HCT116 (cell line): ENCODE measurements at regions not wholly inside any gene's neighbourhood (a gene's known extent, or its start where the extent isn't known, plus 50 kb on each side); places are given as distances from the start of the nearest gene placed in this dataset.
A peak's percentile ranks its signal among the peaks of the same experiment; 100 is the strongest.

ENCODE experiments used
- ATAC-seq: fragments of 200-7000 bp; cut with Tn5 transposase; 2 replicates; pipeline ENCODE4 v1.9.1; 2020; ENCODE audit warnings: mild to moderate bottlenecking, moderate library complexity
- BruUV-seq: library from RNA; stranded (reverse); fragments of 400-500 nt; replicated peaks from 2 replicates; lab custom pipeline; 2021; lab: Mats Ljungman, UMichigan
- CTCF ChIA-PET: fragments of 300-600 bp; sonication (Branson Sonifier 250); formaldehyde crosslinking; loops from one replicate; lab custom pipeline; 2021; ENCODE audit warnings: antibody characterized with exemption; lab: Charles Lee
- POLR2A ChIA-PET: fragments of 300-600, 350-600 bp; sonication (Branson Sonifier 250); formaldehyde crosslinking; loops from one replicate; lab custom pipeline; 2021; ENCODE audit warnings: antibody characterized with exemption; lab: Charles Lee
- RAD21 ChIA-PET, 2 experiments: fragments of 300-600 bp; sonication (Branson Sonifier 250); formaldehyde crosslinking; loops; one replicate each; lab custom pipeline; 2023; ENCODE audit warnings: low total read pairs in 2 of 2; ENCODE audit not compliant: uncharacterized antibody in 2 of 2, unreplicated experiment in 2 of 2, low non-redundant PET in 1 of 2; lab: Charles Lee
- DNase-seq: peaks from one replicate; pipeline ENCODE4 v3.0.0-alpha.2; 2010; ENCODE audit warnings: low read depth, low spot score
- H2AFZ ChIP-seq: fragments of 200-600 bp; shearing (Covaris generic), sonication (generic); 2 replicates; pipeline ENCODE4 v1.6.1; 2017; ENCODE audit warnings: low read depth, mixed run types, mixed read lengths, antibody characterized with exemption, low read length; ENCODE audit not compliant: poor library complexity, severe bottlenecking
- H3K27ac ChIP-seq: 2 replicates; pipeline ENCODE4 v1.5.1; 2012; ENCODE audit warnings: low read depth, low read length
- H3K27me3 ChIP-seq: fragments of 200-600 bp; sonication (generic); 2 replicates; pipeline ENCODE4 v1.6.1; 2016; ENCODE audit warnings: mixed run types, low read length, mixed read lengths; ENCODE audit not compliant: insufficient read depth
- H3K36me3 ChIP-seq, 2 experiments: fragments of 200-500 bp in 1 of 2; fragments of 200-600 bp in 1 of 2; sonication (Bioruptor generic) in 1 of 2; sonication (generic) in 1 of 2; 2 replicates each; pipeline versions ENCODE4 v1.5.1 to v1.6.1; 2014 to 2016; ENCODE audit warnings: low read length in 2 of 2, inconsistent platforms in 1 of 2, mixed read lengths in 1 of 2, mixed run types in 1 of 2; ENCODE audit not compliant: insufficient read depth in 2 of 2, control insufficient read depth in 1 of 2
- H3K4me1 ChIP-seq, 2 experiments: fragments of 200-600 bp in 1 of 2; sonication (generic) in 1 of 2; 2 replicates each; pipeline versions ENCODE4 v1.5.1 to v1.6.1; 2012 to 2017; ENCODE audit warnings: low read length in 2 of 2, inconsistent platforms in 1 of 2, mild to moderate bottlenecking in 1 of 2, mixed read lengths in 1 of 2, mixed run types in 1 of 2, moderate library complexity in 1 of 2; ENCODE audit not compliant: insufficient read depth in 2 of 2, control insufficient read depth in 1 of 2
- H3K4me2 ChIP-seq: fragments of 200-600 bp; sonication (generic); 2 replicates; pipeline ENCODE4 v1.6.1; 2017; ENCODE audit warnings: mixed run types, low read length, mixed read lengths
- H3K4me3 ChIP-seq, 2 experiments: fragments of 200-600 bp in 1 of 2; sonication (generic) in 1 of 2; replicated peaks in 1 of 2; 2 replicates each; pipeline ENCODE4 v1.5.1; 2011 to 2016; ENCODE audit warnings: low read length in 2 of 2, control low read depth in 1 of 2, low read depth in 1 of 2, mild to moderate bottlenecking in 1 of 2, mixed read lengths in 1 of 2, mixed run types in 1 of 2
- H3K79me2 ChIP-seq: fragments of 200-600 bp; sonication (generic); 2 replicates; pipeline ENCODE4 v1.6.1; 2017; ENCODE audit warnings: mild to moderate bottlenecking, mixed run types, low read length, moderate library complexity, mixed read lengths; ENCODE audit not compliant: insufficient read depth
- H3K9ac ChIP-seq: fragments of 200-600 bp; sonication (generic); 2 replicates; pipeline ENCODE4 v1.6.1; 2016; ENCODE audit warnings: low read length, mixed read lengths
- H3K9me2 ChIP-seq: fragments of 200-600 bp; sonication (generic), shearing (Covaris generic); 2 replicates; pipeline ENCODE4 v1.6.1; 2017; ENCODE audit warnings: mixed run types, mild to moderate bottlenecking, moderate library complexity; ENCODE audit not compliant: insufficient read depth
- H3K9me3 ChIP-seq, 2 experiments: fragments of 200-500 bp in 1 of 2; fragments of 200-600 bp in 1 of 2; sonication (Bioruptor generic) in 1 of 2; sonication (generic) in 1 of 2; 2 replicates each; pipeline ENCODE4 v1.6.1; 2014 to 2017; ENCODE audit warnings: low read length in 2 of 2, mixed read lengths in 2 of 2, inconsistent platforms in 1 of 2, low read depth in 1 of 2, mild to moderate bottlenecking in 1 of 2, mixed run types in 1 of 2, moderate library complexity in 1 of 2; ENCODE audit not compliant: control insufficient read depth in 1 of 2, insufficient read depth in 1 of 2
- H4K20me1 ChIP-seq: fragments of 200-600 bp; sonication (generic), shearing (Covaris generic); 2 replicates; pipeline ENCODE4 v1.6.1; 2017; ENCODE audit warnings: mixed run types, mild to moderate bottlenecking, moderate library complexity; ENCODE audit not compliant: insufficient read depth
- ATF3 ChIP-seq: IDR thresholded peaks from 2 replicates; pipeline ENCODE4 v1.6.1; 2012
- CBX3 ChIP-seq: IDR thresholded peaks from 2 replicates; pipeline ENCODE4 v1.6.1; 2012; ENCODE audit warnings: low read depth
- CEBPB ChIP-seq: IDR thresholded peaks from 2 replicates; pipeline ENCODE4 v1.6.1; 2012; ENCODE audit warnings: low read depth
- ELF1 ChIP-seq: IDR thresholded peaks from 2 replicates; pipeline ENCODE4 v1.6.1; 2012; ENCODE audit warnings: low read depth, borderline replicate concordance
- FOSL1 ChIP-seq: IDR thresholded peaks from 2 replicates; pipeline ENCODE4 v1.6.1; 2012; ENCODE audit warnings: low read depth
- JUND ChIP-seq: IDR thresholded peaks from 2 replicates; pipeline ENCODE4 v1.6.1; 2012
- POLR2A ChIP-seq: IDR thresholded peaks from 2 replicates; pipeline ENCODE4 v1.7.0; 2011; ENCODE audit warnings: borderline replicate concordance; ENCODE audit not compliant: insufficient read depth, insufficient read length; ENCODE audit errors: extremely low read depth
- POLR2AphosphoS5 ChIP-seq: IDR thresholded peaks from 2 replicates; pipeline ENCODE4 v1.6.1; 2011; ENCODE audit warnings: mild to moderate bottlenecking, low read depth, low read length, moderate library complexity
- RAD21 ChIP-seq: IDR thresholded peaks from 2 replicates; pipeline ENCODE4 v1.6.1; 2012; ENCODE audit warnings: low read depth, mild to moderate bottlenecking
- REST ChIP-seq: IDR thresholded peaks from 2 replicates; pipeline ENCODE4 v1.6.1; 2012; ENCODE audit warnings: low read depth
- SIN3A ChIP-seq: IDR thresholded peaks from 2 replicates; pipeline ENCODE4 v1.6.1; 2012; ENCODE audit warnings: low read depth
- SP1 ChIP-seq: IDR thresholded peaks from 2 replicates; pipeline ENCODE4 v1.6.1; 2012; ENCODE audit warnings: low read depth
- TCF7L2 ChIP-seq: IDR thresholded peaks from 2 replicates; pipeline ENCODE4 v1.7.0; 2011; ENCODE audit warnings: borderline replicate concordance, inconsistent platforms; ENCODE audit not compliant: insufficient read depth, insufficient read length; ENCODE audit errors: extremely low read depth
- YY1 ChIP-seq: IDR thresholded peaks from 2 replicates; pipeline ENCODE4 v1.6.1; 2011; ENCODE audit warnings: low read length, low read depth, moderate library complexity, mild to moderate bottlenecking; ENCODE audit not compliant: insufficient replicate concordance; ENCODE audit errors: extremely low read depth
- intact Hi-C: fragments of 100-400 bp; cut with micrococcal nuclease; formaldehyde crosslinking; loops from 2 replicates; pipeline ENCODE4 v1.10.0; 2022
- TF ChIP-seq, protein P1 (sequence below): IDR thresholded peaks from 2 replicates; pipeline ENCODE4 v1.6.1; 2012

DNA sequence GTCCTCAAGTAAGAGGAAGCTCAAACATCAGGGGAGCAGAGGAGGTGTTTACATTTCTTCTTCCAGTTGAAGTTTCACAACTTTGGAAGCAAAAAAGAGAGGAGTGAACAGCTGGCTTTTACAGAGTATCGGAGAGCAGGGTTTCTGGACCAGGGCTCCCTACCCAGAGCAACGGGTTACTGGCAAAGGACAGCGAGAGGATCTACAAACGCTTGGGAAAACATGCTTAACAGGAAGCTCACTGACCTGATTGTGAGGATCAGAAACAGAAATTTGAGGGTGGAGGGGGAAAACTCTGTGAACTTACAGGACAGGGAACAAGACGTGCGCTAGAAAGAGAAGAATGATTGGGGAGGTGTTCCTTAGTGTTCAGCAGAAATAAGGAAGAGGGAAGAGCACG is 85.7 kb upstream of the TAB2 start (continued):
- TF ChIP-seq ATF3 (no peak), RAD21 (no peak), CEBPB (no peak)
- TF ChIP-seq, all 23 proteins: peak for 0

GRCh38 chr6:149233056-149233715 is 84.3 kb upstream of the TAB2 start:
- no peaks in the 10 kb centered on the region for H4K20me1 ChIP-seq
- ATAC-seq (peak; percentile 84), DNase-seq (peak; percentile 95)
- TF ChIP-seq JUND, result peak; percentile 94
- peak; percentile 63 for TF ChIP-seq YY1
- TF ChIP-seq RAD21, result peak; percentile 32
- peak; percentile 91 for TF ChIP-seq SP1
- peak; percentile 55; the same call in 1 of the 2 replicates for TF ChIP-seq POLR2AphosphoS5
- TF ChIP-seq FOSL1, result peak; percentile 95
- TF ChIP-seq ELF1, result no peak; the same call in 1 of the 2 replicates
- TF ChIP-seq POLR2A, result no peak
- TF ChIP-seq SIN3A, result peak; percentile 61; the same call in 1 of the 2 replicates
- TF ChIP-seq TCF7L2, result no peak
- no peak for TF ChIP-seq REST
- peak; percentile 78 for TF ChIP-seq CBX3
- TF ChIP-seq CEBPB, result peak; percentile 71
- TF ChIP-seq, protein P1, sequence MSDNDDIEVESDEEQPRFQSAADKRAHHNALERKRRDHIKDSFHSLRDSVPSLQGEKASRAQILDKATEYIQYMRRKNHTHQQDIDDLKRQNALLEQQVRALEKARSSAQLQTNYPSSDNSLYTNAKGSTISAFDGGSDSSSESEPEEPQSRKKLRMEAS, result peak; percentile 64
- intact Hi-C loops, result loop anchor here (5.0 kb wide), 2 partner anchors 84 to 99 kb away; partner anchors contain the start of gene TAB2
- peak overlapping the region; percentile 87 for H2AFZ ChIP-seq
- no TSS peak for BruUV-seq
- H3K4me3 ChIP-seq, result peak overlapping the region; percentile 21 to 42
- ChIA-PET RAD21 (no interaction called here), POLR2A (interaction anchor here (1.6 kb wide), 1 partner anchor 17 kb away, joined by 3 read pairs; no protein-coding TSS in a partner anchor), CTCF (no interaction called here)
- no peaks in the 10 kb centered on the region for H3K9me3 ChIP-seq
- H3K79me2 ChIP-seq, result no peaks in the 10 kb centered on the region
- no peaks in the 10 kb centered on the region; the same call in 1 of the 2 replicates for H3K9me2 ChIP-seq
- no peaks in the 10 kb centered on the region for H3K36me3 ChIP-seq
- H3K9ac ChIP-seq, result peak overlapping the region; percentile 52
- peak overlapping the region; percentile 72 for H3K4me2 ChIP-seq
- H3K4me1 ChIP-seq, result peaks cover 57 to 62% of the 10 kb centered on the region in 2 experiments
- no peaks in the 10 kb centered on the region for H3K27me3 ChIP-seq
- H3K27ac ChIP-seq, result peak overlapping the region; percentile 97
